ENCODE measurements at regions not wholly inside any gene's neighbourhood (a gene's known extent, or its start where the extent isn't known, plus 50 kb on each side); places are given as distances from the start of the nearest gene placed in this dataset.

DNA sequence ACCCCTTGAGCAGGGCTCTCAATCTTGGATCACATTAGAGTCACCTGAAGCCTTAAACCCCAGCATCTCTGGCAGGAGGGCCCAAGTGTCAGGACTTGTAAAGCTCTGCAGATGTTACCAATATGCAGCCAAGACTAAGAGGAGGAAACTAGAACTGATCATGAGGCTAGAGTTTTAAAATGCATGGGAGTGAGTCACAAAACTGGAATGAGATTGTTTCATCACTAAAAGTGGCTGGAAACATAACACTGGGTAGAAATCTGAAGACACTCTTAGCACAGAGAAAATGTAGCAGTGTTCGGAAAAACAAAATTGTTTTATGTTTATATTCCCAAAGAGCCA lies 63.3 kb upstream of the GHITM start:
- TF ChIP-seq, protein P1, sequence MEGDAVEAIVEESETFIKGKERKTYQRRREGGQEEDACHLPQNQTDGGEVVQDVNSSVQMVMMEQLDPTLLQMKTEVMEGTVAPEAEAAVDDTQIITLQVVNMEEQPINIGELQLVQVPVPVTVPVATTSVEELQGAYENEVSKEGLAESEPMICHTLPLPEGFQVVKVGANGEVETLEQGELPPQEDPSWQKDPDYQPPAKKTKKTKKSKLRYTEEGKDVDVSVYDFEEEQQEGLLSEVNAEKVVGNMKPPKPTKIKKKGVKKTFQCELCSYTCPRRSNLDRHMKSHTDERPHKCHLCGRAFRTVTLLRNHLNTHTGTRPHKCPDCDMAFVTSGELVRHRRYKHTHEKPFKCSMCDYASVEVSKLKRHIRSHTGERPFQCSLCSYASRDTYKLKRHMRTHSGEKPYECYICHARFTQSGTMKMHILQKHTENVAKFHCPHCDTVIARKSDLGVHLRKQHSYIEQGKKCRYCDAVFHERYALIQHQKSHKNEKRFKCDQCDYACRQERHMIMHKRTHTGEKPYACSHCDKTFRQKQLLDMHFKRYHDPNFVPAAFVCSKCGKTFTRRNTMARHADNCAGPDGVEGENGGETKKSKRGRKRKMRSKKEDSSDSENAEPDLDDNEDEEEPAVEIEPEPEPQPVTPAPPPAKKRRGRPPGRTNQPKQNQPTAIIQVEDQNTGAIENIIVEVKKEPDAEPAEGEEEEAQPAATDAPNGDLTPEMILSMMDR (IDR thresholded peaks at IDR 0.05), result no peak
- TF ChIP-seq EP300 (IDR thresholded peaks at IDR 0.05) (no peak), POLR2A (IDR thresholded peaks at IDR 0.05; ENCODE audit: low read depth) (no peak), POLR2AphosphoS5 (IDR thresholded peaks at IDR 0.05) (peak in 1 of 2 donors; percentile 35)
